Neural progenitor cell (in vitro differentiated cells): ENCODE measurements at regions not wholly inside any gene's neighbourhood (a gene's known extent, or its start where the extent isn't known, plus 50 kb on each side); places are given as distances from the start of the nearest gene placed in this dataset.

Experiments used
- DNase-seq: peaks from one replicate; pipeline ENCODE4 v3.0.0-alpha.2; 2016; ENCODE audit warnings: low spot score
- H2AFZ ChIP-seq: fragments of 200-600 bp; sonication (generic); replicated peaks from 2 replicates; pipeline ENCODE4 v1.6.1; 2016; ENCODE audit warnings: antibody characterized with exemption
- H3F3A ChIP-seq: fragments of 200-600 bp; sonication (generic); 2 replicates; pipeline ENCODE4 v1.6.1; 2016; ENCODE audit warnings: antibody characterized with exemption, low read depth
- H3K27ac ChIP-seq: fragments of 200-600 bp; sonication (generic); 2 replicates; pipeline ENCODE4 v1.5.1; 2016; ENCODE audit warnings: mild to moderate bottlenecking
- H3K27me3 ChIP-seq: fragments of 200-600 bp; sonication (generic); 2 replicates; pipeline ENCODE4 v1.6.1; 2016; ENCODE audit warnings: mild to moderate bottlenecking, moderate library complexity
- H3K36me3 ChIP-seq: fragments of 200-600 bp; sonication (generic); 2 replicates; pipeline ENCODE4 v1.5.1; 2016
- H3K4me1 ChIP-seq: fragments of 200-600 bp; sonication (generic); 2 replicates; pipeline ENCODE4 v1.6.1; 2016; ENCODE audit warnings: mixed run types
- H3K4me2 ChIP-seq: fragments of 200-600 bp; sonication (generic); 2 replicates; pipeline ENCODE4 v1.6.1; 2016
- H3K4me3 ChIP-seq: fragments of 200-600 bp; sonication (generic); 2 replicates; pipeline ENCODE4 v1.5.1; 2016
- H3K79me2 ChIP-seq: fragments of 200-600 bp; sonication (generic); 2 replicates; pipeline ENCODE4 v1.6.1; 2016; ENCODE audit warnings: low read depth
- H3K9ac ChIP-seq: fragments of 200-600 bp; sonication (generic); 2 replicates; pipeline ENCODE4 v1.6.1; 2016
- H3K9me3 ChIP-seq: fragments of 200-600 bp; sonication (generic); 2 replicates; pipeline ENCODE4 v1.5.1; 2016; ENCODE audit warnings: low read depth
- H4K20me1 ChIP-seq: fragments of 200-600 bp; sonication (generic); 2 replicates; pipeline ENCODE4 v1.6.1; 2016; ENCODE audit warnings: low read depth
- H3K27ac Mint-ChIP-seq: 3 replicates; pipeline ENCODE4 v1.8.0; 2021; ENCODE audit warnings: mixed read lengths
- H3K27me3 Mint-ChIP-seq: 2 replicates; pipeline ENCODE4 v1.8.0; 2022; ENCODE audit warnings: low read depth, mild to moderate bottlenecking, inconsistent platforms, moderate library complexity, mixed read lengths; ENCODE audit not compliant: insufficient read depth
- H3K36me3 Mint-ChIP-seq: 3 replicates; pipeline ENCODE4 v1.8.0; 2021; ENCODE audit warnings: mixed read lengths
- H3K4me1 Mint-ChIP-seq: 3 replicates; pipeline ENCODE4 v1.8.0; 2021; ENCODE audit warnings: mixed read lengths
- H3K4me3 Mint-ChIP-seq: 3 replicates; pipeline ENCODE4 v1.8.0; 2021; ENCODE audit warnings: mild to moderate bottlenecking, moderate library complexity, mixed read lengths
- H3K9me3 Mint-ChIP-seq: 3 replicates; pipeline ENCODE4 v1.8.0; 2020; ENCODE audit warnings: mixed read lengths
- CTCF ChIP-seq: fragments of 200-600 bp; sonication (generic); IDR thresholded peaks from 2 replicates; pipeline ENCODE4 v1.5.1; 2017; ENCODE audit warnings: antibody characterized with exemption, mild to moderate bottlenecking
- EZH2 ChIP-seq: fragments of 200-600 bp; sonication (generic); IDR thresholded peaks from 2 replicates; pipeline ENCODE4 v1.6.1; 2017; ENCODE audit warnings: antibody characterized with exemption, mild to moderate bottlenecking, moderate library complexity
- EZH2phosphoT487 ChIP-seq: fragments of 200-600 bp; sonication (generic); IDR thresholded peaks from 2 replicates; pipeline ENCODE4 v1.6.1; 2017; ENCODE audit warnings: antibody characterized with exemption

GRCh38 chr16:73209190-73209589 lies 161.3 kb upstream of the ZFHX3 start:
- H3K27ac ChIP-seq: no peak overlapping the region
- H3K79me2 ChIP-seq: no peaks in the 10 kb centered on the region
- no peaks in the 10 kb centered on the region for H3F3A ChIP-seq
- H3K9ac ChIP-seq: no peak overlapping the region
- no peak overlapping the region for H3K4me2 ChIP-seq
- Mint-ChIP-seq H3K27me3 (peaks cover 2% of the 10 kb centered on the region), H3K36me3 (no peaks in the 10 kb centered on the region), H3K4me3 (no peak overlapping the region), H3K9me3 (no peaks in the 10 kb centered on the region), H3K4me1 (peaks cover under 1% of the 10 kb centered on the region), H3K27ac (no peak overlapping the region)
- H3K36me3 ChIP-seq: no peaks in the 10 kb centered on the region
- no peaks in the 10 kb centered on the region for H3K27me3 ChIP-seq
- H2AFZ ChIP-seq: no peak overlapping the region
- H3K4me3 ChIP-seq: no peak overlapping the region
- no peak for DNase-seq
- TF ChIP-seq EZH2 (no peak), CTCF (no peak), EZH2phosphoT487 (no peak)
- no peaks in the 10 kb centered on the region for H3K4me1 ChIP-seq
- no peaks in the 10 kb centered on the region for H3K9me3 ChIP-seq
- no peaks in the 10 kb centered on the region for H4K20me1 ChIP-seq

GRCh38 chr16:73206151-73206707 lies 158.3 kb upstream of the ZFHX3 start:
- Histone ChIP-seq H3K27me3 (no peaks in the 10 kb centered on the region), H4K20me1 (no peaks in the 10 kb centered on the region), H3K4me3 (no peak overlapping the region), H3K4me1 (no peaks in the 10 kb centered on the region), H3K36me3 (no peaks in the 10 kb centered on the region), H3K4me2 (no peak overlapping the region), H3F3A (no peaks in the 10 kb centered on the region), H3K79me2 (no peaks in the 10 kb centered on the region), H3K27ac (no peak overlapping the region), H2AFZ (no peak overlapping the region), H3K9me3 (no peaks in the 10 kb centered on the region), H3K9ac (no peak overlapping the region)
- no peak overlapping the region for H3K27ac Mint-ChIP-seq
- H3K9me3 Mint-ChIP-seq: no peaks in the 10 kb centered on the region
- DNase-seq: no peak
- TF ChIP-seq CTCF (no peak), EZH2phosphoT487 (no peak), EZH2 (no peak)
- H3K36me3 Mint-ChIP-seq: no peaks in the 10 kb centered on the region
- no peak overlapping the region for H3K4me3 Mint-ChIP-seq
- peaks cover 4% of the 10 kb centered on the region for H3K27me3 Mint-ChIP-seq
- no peaks in the 10 kb centered on the region for H3K4me1 Mint-ChIP-seq

DNA sequence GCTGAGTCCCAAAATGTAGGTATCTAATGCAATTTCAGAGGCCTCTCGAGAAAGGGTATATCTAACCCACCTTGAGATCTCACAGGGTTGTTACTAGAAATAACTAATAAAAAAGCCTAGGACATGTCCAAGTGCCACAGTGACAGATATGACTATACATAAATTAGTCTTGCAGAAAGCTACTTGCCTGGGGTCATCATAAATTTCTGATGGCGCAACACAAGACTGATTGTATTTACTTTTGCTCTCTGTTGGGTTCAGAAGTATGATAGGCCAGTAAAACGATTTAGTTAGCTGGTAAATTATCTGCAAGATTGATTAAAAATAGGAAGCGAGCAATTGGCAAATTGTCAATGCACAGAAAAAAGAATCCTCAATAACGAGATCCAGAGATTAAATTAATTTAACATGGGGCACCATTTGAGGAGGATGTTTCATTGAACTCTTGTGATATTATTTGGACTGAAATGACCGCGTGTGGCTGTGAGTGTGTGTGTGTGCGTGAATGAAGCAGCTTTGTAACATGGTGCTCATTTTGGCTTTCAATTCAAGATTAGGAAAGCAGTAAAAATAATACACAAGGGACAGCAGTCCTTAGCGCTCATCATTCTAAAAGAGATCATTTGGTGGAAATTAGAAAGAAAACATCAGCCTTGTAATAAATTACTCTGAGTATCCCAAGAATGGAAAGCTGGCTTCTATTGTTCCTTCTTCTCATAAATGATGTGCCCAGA lies 157.4 kb upstream of the ZFHX3 start:
- Histone ChIP-seq H3K27ac (no peak overlapping the region), H3K27me3 (no peaks in the 10 kb centered on the region), H3K9ac (no peak overlapping the region), H3K9me3 (no peaks in the 10 kb centered on the region), H3K4me2 (no peak overlapping the region), H2AFZ (no peak overlapping the region), H3K79me2 (no peaks in the 10 kb centered on the region), H3K4me1 (no peaks in the 10 kb centered on the region), H3F3A (no peaks in the 10 kb centered on the region), H4K20me1 (no peaks in the 10 kb centered on the region), H3K4me3 (no peak overlapping the region), H3K36me3 (no peaks in the 10 kb centered on the region)
- Mint-ChIP-seq H3K9me3 (peaks cover 1% of the 10 kb centered on the region), H3K27me3 (peaks cover 4% of the 10 kb centered on the region), H3K36me3 (no peaks in the 10 kb centered on the region), H3K27ac (no peak overlapping the region), H3K4me1 (no peaks in the 10 kb centered on the region), H3K4me3 (no peak overlapping the region)
- TF ChIP-seq CTCF: no peak
- TF ChIP-seq EZH2phosphoT487: no peak
- TF ChIP-seq EZH2: no peak
- no peak for DNase-seq
